Muscle of leg (tissue), 3 donors: ENCODE measurements at regions not wholly inside any gene's neighbourhood (a gene's known extent, or its start where the extent isn't known, plus 50 kb on each side); places are given as distances from the start of the nearest gene placed in this dataset.

Experiments
- DNase-seq: peaks from one replicate; pipeline ENCODE4 v3.0.0; 2013
- H3K27ac ChIP-seq: one replicate; pipeline ENCODE4 v1.5.1; 2013; ENCODE audit warnings: mild to moderate bottlenecking, low read length, control low read depth
- H3K27me3 ChIP-seq: one replicate; pipeline ENCODE4 v1.6.1; 2013; ENCODE audit warnings: low read length; ENCODE audit not compliant: control insufficient read depth, insufficient read depth
- H3K36me3 ChIP-seq: one replicate; pipeline ENCODE4 v1.6.1; 2013; ENCODE audit warnings: low read length; ENCODE audit not compliant: control insufficient read depth, insufficient read depth
- H3K4me1 ChIP-seq: one replicate; pipeline ENCODE4 v1.6.1; 2013; ENCODE audit warnings: low read length; ENCODE audit not compliant: control insufficient read depth, insufficient read depth
- H3K4me3 ChIP-seq: one replicate; pipeline ENCODE4 v1.5.1; 2013; ENCODE audit warnings: low read length, control low read depth
- H3K9me3 ChIP-seq: replicated peaks from 2 replicates; pipeline ENCODE4 v1.6.1; 2013; ENCODE audit warnings: low read depth, low read length; ENCODE audit not compliant: control insufficient read depth
- WGBS: methylation state at CpG from one replicate; pipeline ENCODE4 v1.1.5; 2013; ENCODE audit warnings: missing lambda C conversion rate; ENCODE audit not compliant: insufficient coverage; 5-methylcytosine and 5-hydroxymethylcytosine counted together

- DNase-seq, result no peak
- Histone ChIP-seq H3K27ac (no peak overlapping the region), H3K27me3 (peaks cover 14% of the 10 kb centered on the region), H3K4me3 (no peak overlapping the region), H3K9me3 (no peaks in the 10 kb centered on the region), H3K36me3 (no peaks in the 10 kb centered on the region), H3K4me1 (peaks cover 4% of the 10 kb centered on the region)
- 78% methylated on average over 9 of the region's 17 CpGs for WGBS
Observed at GRCh38 chr22:48337957-48338792, 1489.5 kb downstream of the BRD1 start.

GRCh38 chr22:48336339-48337060 lies 1491.2 kb downstream of the BRD1 start:
- H3K27me3 ChIP-seq, result peaks cover 7% of the 10 kb centered on the region
- H3K36me3 ChIP-seq, result no peaks in the 10 kb centered on the region
- no peak for DNase-seq
- H3K27ac ChIP-seq, result no peak overlapping the region
- no peaks in the 10 kb centered on the region for H3K9me3 ChIP-seq
- H3K4me3 ChIP-seq, result no peak overlapping the region
- WGBS, result 74% methylated on average over 3 of the region's 7 CpGs
- peaks cover 3% of the 10 kb centered on the region for H3K4me1 ChIP-seq

GRCh38 chr22:48335442-48336139 lies 1492.1 kb downstream of the BRD1 start:
- no peaks in the 10 kb centered on the region for H3K9me3 ChIP-seq
- H3K27ac ChIP-seq, result no peak overlapping the region
- no peaks in the 10 kb centered on the region for H3K4me1 ChIP-seq
- no peak overlapping the region for H3K4me3 ChIP-seq
- no peak for DNase-seq
- H3K27me3 ChIP-seq, result no peaks in the 10 kb centered on the region
- H3K36me3 ChIP-seq, result no peaks in the 10 kb centered on the region
- WGBS, result 75% methylated on average over 6 of the region's 8 CpGs

- 74% methylated on average over 7 of the region's 10 CpGs for WGBS
- H3K4me1 ChIP-seq, result no peaks in the 10 kb centered on the region
- H3K27me3 ChIP-seq, result no peaks in the 10 kb centered on the region
- no peak overlapping the region for H3K27ac ChIP-seq
- H3K36me3 ChIP-seq, result no peaks in the 10 kb centered on the region
- no peak for DNase-seq
- H3K9me3 ChIP-seq, result no peaks in the 10 kb centered on the region
- no peak overlapping the region for H3K4me3 ChIP-seq
Observed at GRCh38 chr22:48334971-48335370, 1492.7 kb downstream of the BRD1 start.

- no peaks in the 10 kb centered on the region for H3K27me3 ChIP-seq
- no peaks in the 10 kb centered on the region for H3K4me1 ChIP-seq
- no peak overlapping the region for H3K4me3 ChIP-seq
- H3K27ac ChIP-seq, result no peak overlapping the region
- DNase-seq, result no peak
- no peaks in the 10 kb centered on the region for H3K36me3 ChIP-seq
- peaks cover 6% of the 10 kb centered on the region for H3K9me3 ChIP-seq
- WGBS, result 87% methylated on average over 39 of the region's 40 CpGs
Observed at GRCh38 chr22:48333816-48334735, 1493.6 kb downstream of the BRD1 start.

GRCh38 chr22:48333323-48333763 lies 1494.3 kb downstream of the BRD1 start:
- H3K36me3 ChIP-seq, result no peaks in the 10 kb centered on the region
- no peak overlapping the region for H3K27ac ChIP-seq
- WGBS, result 87% methylated on average over 18 of the region's 20 CpGs
- no peak overlapping the region for H3K4me3 ChIP-seq
- H3K9me3 ChIP-seq, result peaks cover 6% of the 10 kb centered on the region
- no peaks in the 10 kb centered on the region for H3K4me1 ChIP-seq
- no peaks in the 10 kb centered on the region for H3K27me3 ChIP-seq
- no peak for DNase-seq

- no peak overlapping the region for H3K27ac ChIP-seq
- no peaks in the 10 kb centered on the region for H3K4me1 ChIP-seq
- WGBS, result 72% methylated on average over 27 of the region's 32 CpGs
- no peak for DNase-seq
- no peak overlapping the region for H3K4me3 ChIP-seq
- no peaks in the 10 kb centered on the region for H3K27me3 ChIP-seq
- H3K9me3 ChIP-seq, result peaks cover 6% of the 10 kb centered on the region
- H3K36me3 ChIP-seq, result no peaks in the 10 kb centered on the region
Observed at GRCh38 chr22:48332438-48333322, 1495.0 kb downstream of the BRD1 start.

GRCh38 chr22:48331691-48332220 lies 1495.9 kb downstream of the BRD1 start:
- Histone ChIP-seq H3K9me3 (peaks cover 6% of the 10 kb centered on the region), H3K4me1 (no peaks in the 10 kb centered on the region), H3K27me3 (no peaks in the 10 kb centered on the region), H3K36me3 (no peaks in the 10 kb centered on the region), H3K27ac (no peak overlapping the region), H3K4me3 (no peak overlapping the region)
- WGBS, result 84% methylated on average over 3 of the region's 12 CpGs
- DNase-seq, result no peak

- Histone ChIP-seq H3K36me3 (no peaks in the 10 kb centered on the region), H3K4me3 (no peak overlapping the region), H3K4me1 (no peaks in the 10 kb centered on the region), H3K27me3 (no peaks in the 10 kb centered on the region), H3K9me3 (peaks cover 6% of the 10 kb centered on the region), H3K27ac (no peak overlapping the region)
- 76% methylated on average over 7 of the region's 9 CpGs for WGBS
- DNase-seq, result no peak
Observed at GRCh38 chr22:48331266-48331665, 1496.4 kb downstream of the BRD1 start.
